ENCODE measurements at regions not wholly inside any gene's neighbourhood (a gene's known extent, or its start where the extent isn't known, plus 50 kb on each side); places are given as distances from the start of the nearest gene placed in this dataset.
"Not testable (repeated sequence)": the region's sequence is repeated elsewhere in the genome, so short reads cannot be mapped to it uniquely, and the experiment has no call there.

- Mint-ChIP-seq H3K4me1 (no peaks in the 10 kb centered on the region), H3K27me3 (no peaks in the 10 kb centered on the region), H3K9me3 (peaks cover 0 to 39% of the 10 kb centered on the region in 2 donors), H3K27ac (no peak overlapping the region), H3K4me3 (no peak overlapping the region)
- ATAC-seq (no peak), DNase-seq (no peak)
These were observed 125.0 kb downstream of the C6orf118 start for GRCh38 chr6:165184192-165184979.

GRCh38 chr6:165183496-165184140 lies 125.8 kb downstream of the C6orf118 start:
- no peaks in the 10 kb centered on the region for H3K4me1 Mint-ChIP-seq
- ATAC-seq = peak; percentile 28
- no peak for DNase-seq
- H3K27ac Mint-ChIP-seq = no peak overlapping the region
- H3K9me3 Mint-ChIP-seq = peaks cover 0 to 39% of the 10 kb centered on the region in 2 donors
- no peak overlapping the region for H3K4me3 Mint-ChIP-seq
- H3K27me3 Mint-ChIP-seq = no peaks in the 10 kb centered on the region

- ATAC-seq (no peak), DNase-seq (no peak)
- Mint-ChIP-seq H3K27ac (no peak overlapping the region), H3K9me3 (peaks cover 0 to 34% of the 10 kb centered on the region in 2 donors), H3K4me1 (no peaks in the 10 kb centered on the region), H3K27me3 (no peaks in the 10 kb centered on the region), H3K4me3 (no peak overlapping the region)
These were observed 126.3 kb downstream of the C6orf118 start for GRCh38 chr6:165183071-165183470.

- DNase-seq (no peak), ATAC-seq (no peak)
- peaks cover 0 to 30% of the 10 kb centered on the region in 2 donors for H3K9me3 Mint-ChIP-seq
- H3K27ac Mint-ChIP-seq = no peak overlapping the region
- H3K4me3 Mint-ChIP-seq = no peak overlapping the region
- no peaks in the 10 kb centered on the region for H3K27me3 Mint-ChIP-seq
- no peaks in the 10 kb centered on the region for H3K4me1 Mint-ChIP-seq
These were observed 127.4 kb downstream of the C6orf118 start for GRCh38 chr6:165181951-165182414.

- Mint-ChIP-seq H3K9me3 (peaks cover 5 to 12% of the 10 kb centered on the region in 2 donors), H3K4me3 (no peak overlapping the region), H3K4me1 (no peaks in the 10 kb centered on the region), H3K27me3 (no peaks in the 10 kb centered on the region), H3K27ac (no peak overlapping the region)
- no peak for DNase-seq
- no peak for ATAC-seq
These were observed 131.3 kb downstream of the C6orf118 start for GRCh38 chr6:165178056-165178455.

GRCh38 chr6:165173484-165173883 lies 135.9 kb downstream of the C6orf118 start:
- Mint-ChIP-seq H3K4me1 (no peaks in the 10 kb centered on the region), H3K4me3 (no peak overlapping the region), H3K27ac (no peak overlapping the region), H3K9me3 (peaks cover 0 to 23% of the 10 kb centered on the region in 2 donors), H3K27me3 (no peaks in the 10 kb centered on the region)
- DNase-seq = no peak
- ATAC-seq = no peak

- H3K27me3 Mint-ChIP-seq = no peaks in the 10 kb centered on the region
- no peaks in the 10 kb centered on the region for H3K4me1 Mint-ChIP-seq
- no peak overlapping the region for H3K4me3 Mint-ChIP-seq
- H3K9me3 Mint-ChIP-seq = peaks cover 25% of the 10 kb centered on the region in 2 donors
- DNase-seq (no peak), ATAC-seq (no peak)
- H3K27ac Mint-ChIP-seq = no peak overlapping the region
These were observed 141.5 kb downstream of the C6orf118 start for GRCh38 chr6:165167861-165168260.

- Mint-ChIP-seq H3K27ac (no peak overlapping the region), H3K27me3 (no peaks in the 10 kb centered on the region), H3K4me3 (no peak overlapping the region), H3K9me3 (peaks cover 21 to 30% of the 10 kb centered on the region in 2 donors), H3K4me1 (no peaks in the 10 kb centered on the region)
- DNase-seq (no peak), ATAC-seq (no peak)
These were observed 142.1 kb downstream of the C6orf118 start for GRCh38 chr6:165167311-165167710.

- DNase-seq (no peak), ATAC-seq (no peak)
- H3K4me3 Mint-ChIP-seq = no peak overlapping the region
- no peaks in the 10 kb centered on the region for H3K27me3 Mint-ChIP-seq
- H3K27ac Mint-ChIP-seq = no peak overlapping the region
- H3K9me3 Mint-ChIP-seq = peaks cover 9 to 30% of the 10 kb centered on the region in 2 donors
- H3K4me1 Mint-ChIP-seq = no peaks in the 10 kb centered on the region
These were observed 145.9 kb downstream of the C6orf118 start for GRCh38 chr6:165163519-165163918.

- Mint-ChIP-seq H3K4me1 (no peaks in the 10 kb centered on the region), H3K27ac (no peak overlapping the region), H3K9me3 (peaks cover 5 to 17% of the 10 kb centered on the region in 2 donors), H3K4me3 (no peak overlapping the region), H3K27me3 (no peaks in the 10 kb centered on the region)
- ATAC-seq (no peak), DNase-seq (no peak)
These were observed 149.9 kb downstream of the C6orf118 start for GRCh38 chr6:165159460-165159859.

- Mint-ChIP-seq H3K9me3 (peaks cover 4 to 16% of the 10 kb centered on the region in 2 donors), H3K27me3 (no peaks in the 10 kb centered on the region), H3K27ac (no peak overlapping the region), H3K4me3 (no peak overlapping the region), H3K4me1 (no peaks in the 10 kb centered on the region)
- no peak for ATAC-seq
- no peak for DNase-seq
These were observed 162.9 kb downstream of the C6orf118 start for GRCh38 chr6:165146456-165146855.

- no peak for ATAC-seq
- Mint-ChIP-seq H3K27ac (no peak overlapping the region), H3K4me3 (no peak overlapping the region), H3K9me3 (peaks cover 9 to 64% of the 10 kb centered on the region in 2 donors), H3K27me3 (no peaks in the 10 kb centered on the region), H3K4me1 (no peaks in the 10 kb centered on the region)
- no peak for DNase-seq
These were observed 173.5 kb downstream of the C6orf118 start for GRCh38 chr6:165135889-165136288.

- Mint-ChIP-seq H3K4me1 (no peaks in the 10 kb centered on the region), H3K4me3 (no peak overlapping the region)
These were observed 180.3 kb downstream of the C6orf118 start for GRCh38 chr6:165129086-165129485.

GRCh38 chr6:165127743-165128142 lies 181.7 kb downstream of the C6orf118 start:
- H3K4me1 Mint-ChIP-seq, H3K27me3 Mint-ChIP-seq, ATAC-seq, DNase-seq, H3K27ac Mint-ChIP-seq, H3K4me3 Mint-ChIP-seq: not testable (repeated sequence)
- peaks cover 12 to 34% of the 10 kb centered on the region in 2 donors for H3K9me3 Mint-ChIP-seq

More at GRCh38 chr6:165129086-165129485, 180.3 kb downstream of the C6orf118 start:
- H3K9me3 Mint-ChIP-seq = peaks cover 12 to 37% of the 10 kb centered on the region in 2 donors
- H3K27me3 Mint-ChIP-seq = no peaks in the 10 kb centered on the region
- no peak overlapping the region for H3K27ac Mint-ChIP-seq
- ATAC-seq (no peak), DNase-seq (no peak)

- H3K27ac Mint-ChIP-seq, H3K27me3 Mint-ChIP-seq, DNase-seq, ATAC-seq, H3K4me1 Mint-ChIP-seq, H3K4me3 Mint-ChIP-seq: not testable (repeated sequence)
- H3K9me3 Mint-ChIP-seq = peaks cover 8 to 16% of the 10 kb centered on the region in 2 donors
These were observed 184.7 kb downstream of the C6orf118 start for GRCh38 chr6:165124681-165125080.

Data from stimulated activated naive CD8-positive, alpha-beta T cell treated with anti-CD3 and anti-CD28 coated beads, Interleukin-15, amount 100 ng/mL, for 72 hours (primary cell).